HCT116 (cell line): ENCODE measurements at regions not wholly inside any gene's neighbourhood (a gene's known extent, or its start where the extent isn't known, plus 50 kb on each side); places are given as distances from the start of the nearest gene placed in this dataset.
"Not testable (repeated sequence)": the region's sequence is repeated elsewhere in the genome, so short reads cannot be mapped to it uniquely, and the experiment has no call there.

Experiments
- ATAC-seq: fragments of 200-7000 bp; cut with Tn5 transposase; 2 replicates; pipeline ENCODE4 v1.9.1; 2020; ENCODE audit warnings: mild to moderate bottlenecking, moderate library complexity
- BruUV-seq: library from RNA; stranded (reverse); fragments of 400-500 nt; replicated peaks from 2 replicates; lab custom pipeline; 2021; lab: Mats Ljungman, UMichigan
- CTCF ChIA-PET: fragments of 300-600 bp; sonication (Branson Sonifier 250); formaldehyde crosslinking; loops from one replicate; lab custom pipeline; 2021; ENCODE audit warnings: antibody characterized with exemption; lab: Charles Lee
- POLR2A ChIA-PET: fragments of 300-600, 350-600 bp; sonication (Branson Sonifier 250); formaldehyde crosslinking; loops from one replicate; lab custom pipeline; 2021; ENCODE audit warnings: antibody characterized with exemption; lab: Charles Lee
- RAD21 ChIA-PET, 2 experiments: fragments of 300-600 bp; sonication (Branson Sonifier 250); formaldehyde crosslinking; loops; one replicate each; lab custom pipeline; 2023; ENCODE audit warnings: low total read pairs in 2 of 2; ENCODE audit not compliant: uncharacterized antibody in 2 of 2, unreplicated experiment in 2 of 2, low non-redundant PET in 1 of 2; lab: Charles Lee
- DNase-seq: peaks from one replicate; pipeline ENCODE4 v3.0.0-alpha.2; 2010; ENCODE audit warnings: low read depth, low spot score
- H2AFZ ChIP-seq: fragments of 200-600 bp; shearing (Covaris generic), sonication (generic); 2 replicates; pipeline ENCODE4 v1.6.1; 2017; ENCODE audit warnings: low read depth, mixed run types, mixed read lengths, antibody characterized with exemption, low read length; ENCODE audit not compliant: poor library complexity, severe bottlenecking
- H3K27ac ChIP-seq: 2 replicates; pipeline ENCODE4 v1.5.1; 2012; ENCODE audit warnings: low read depth, low read length
- H3K27me3 ChIP-seq: fragments of 200-600 bp; sonication (generic); 2 replicates; pipeline ENCODE4 v1.6.1; 2016; ENCODE audit warnings: mixed run types, low read length, mixed read lengths; ENCODE audit not compliant: insufficient read depth
- H3K36me3 ChIP-seq, 2 experiments: fragments of 200-500 bp in 1 of 2; fragments of 200-600 bp in 1 of 2; sonication (Bioruptor generic) in 1 of 2; sonication (generic) in 1 of 2; 2 replicates each; pipeline versions ENCODE4 v1.5.1 to v1.6.1; 2014 to 2016; ENCODE audit warnings: low read length in 2 of 2, inconsistent platforms in 1 of 2, mixed read lengths in 1 of 2, mixed run types in 1 of 2; ENCODE audit not compliant: insufficient read depth in 2 of 2, control insufficient read depth in 1 of 2
- H3K4me1 ChIP-seq, 2 experiments: fragments of 200-600 bp in 1 of 2; sonication (generic) in 1 of 2; 2 replicates each; pipeline versions ENCODE4 v1.5.1 to v1.6.1; 2012 to 2017; ENCODE audit warnings: low read length in 2 of 2, inconsistent platforms in 1 of 2, mild to moderate bottlenecking in 1 of 2, mixed read lengths in 1 of 2, mixed run types in 1 of 2, moderate library complexity in 1 of 2; ENCODE audit not compliant: insufficient read depth in 2 of 2, control insufficient read depth in 1 of 2
- H3K4me2 ChIP-seq: fragments of 200-600 bp; sonication (generic); 2 replicates; pipeline ENCODE4 v1.6.1; 2017; ENCODE audit warnings: mixed run types, low read length, mixed read lengths
- H3K4me3 ChIP-seq, 2 experiments: fragments of 200-600 bp in 1 of 2; sonication (generic) in 1 of 2; replicated peaks in 1 of 2; 2 replicates each; pipeline ENCODE4 v1.5.1; 2011 to 2016; ENCODE audit warnings: low read length in 2 of 2, control low read depth in 1 of 2, low read depth in 1 of 2, mild to moderate bottlenecking in 1 of 2, mixed read lengths in 1 of 2, mixed run types in 1 of 2
- H3K79me2 ChIP-seq: fragments of 200-600 bp; sonication (generic); 2 replicates; pipeline ENCODE4 v1.6.1; 2017; ENCODE audit warnings: mild to moderate bottlenecking, mixed run types, low read length, moderate library complexity, mixed read lengths; ENCODE audit not compliant: insufficient read depth
- H3K9ac ChIP-seq: fragments of 200-600 bp; sonication (generic); 2 replicates; pipeline ENCODE4 v1.6.1; 2016; ENCODE audit warnings: low read length, mixed read lengths
- H3K9me2 ChIP-seq: fragments of 200-600 bp; sonication (generic), shearing (Covaris generic); 2 replicates; pipeline ENCODE4 v1.6.1; 2017; ENCODE audit warnings: mixed run types, mild to moderate bottlenecking, moderate library complexity; ENCODE audit not compliant: insufficient read depth
- H3K9me3 ChIP-seq, 2 experiments: fragments of 200-500 bp in 1 of 2; fragments of 200-600 bp in 1 of 2; sonication (Bioruptor generic) in 1 of 2; sonication (generic) in 1 of 2; 2 replicates each; pipeline ENCODE4 v1.6.1; 2014 to 2017; ENCODE audit warnings: low read length in 2 of 2, mixed read lengths in 2 of 2, inconsistent platforms in 1 of 2, low read depth in 1 of 2, mild to moderate bottlenecking in 1 of 2, mixed run types in 1 of 2, moderate library complexity in 1 of 2; ENCODE audit not compliant: control insufficient read depth in 1 of 2, insufficient read depth in 1 of 2
- H4K20me1 ChIP-seq: fragments of 200-600 bp; sonication (generic), shearing (Covaris generic); 2 replicates; pipeline ENCODE4 v1.6.1; 2017; ENCODE audit warnings: mixed run types, mild to moderate bottlenecking, moderate library complexity; ENCODE audit not compliant: insufficient read depth
- ELF1 ChIP-seq: IDR thresholded peaks from 2 replicates; pipeline ENCODE4 v1.6.1; 2012; ENCODE audit warnings: low read depth, borderline replicate concordance
- EZH2phosphoT487 ChIP-seq: fragments of 200-600 bp; IDR thresholded peaks from 2 replicates; pipeline ENCODE4 v1.6.1; 2018; ENCODE audit warnings: antibody characterized with exemption, borderline replicate concordance
- MAX ChIP-seq: IDR thresholded peaks from 2 replicates; pipeline ENCODE4 v1.6.1; 2012
- POLR2AphosphoS5 ChIP-seq: IDR thresholded peaks from 2 replicates; pipeline ENCODE4 v1.6.1; 2011; ENCODE audit warnings: mild to moderate bottlenecking, low read depth, low read length, moderate library complexity
- REST ChIP-seq: IDR thresholded peaks from 2 replicates; pipeline ENCODE4 v1.6.1; 2012; ENCODE audit warnings: low read depth
- TCF7L2 ChIP-seq: IDR thresholded peaks from 2 replicates; pipeline ENCODE4 v1.7.0; 2011; ENCODE audit warnings: borderline replicate concordance, inconsistent platforms; ENCODE audit not compliant: insufficient read depth, insufficient read length; ENCODE audit errors: extremely low read depth
- YY1 ChIP-seq: IDR thresholded peaks from 2 replicates; pipeline ENCODE4 v1.6.1; 2011; ENCODE audit warnings: low read length, low read depth, moderate library complexity, mild to moderate bottlenecking; ENCODE audit not compliant: insufficient replicate concordance; ENCODE audit errors: extremely low read depth
- ZBTB33 ChIP-seq: IDR thresholded peaks from 2 replicates; pipeline ENCODE4 v1.6.1; 2011; ENCODE audit warnings: mild to moderate bottlenecking, low read length, moderate library complexity; ENCODE audit not compliant: insufficient replicate concordance; ENCODE audit errors: extremely low read depth
- intact Hi-C: fragments of 100-400 bp; cut with micrococcal nuclease; formaldehyde crosslinking; loops from 2 replicates; pipeline ENCODE4 v1.10.0; 2022

- H3K9me3 ChIP-seq, H3K36me3 ChIP-seq, H2AFZ ChIP-seq, RAD21 ChIA-PET, H3K27me3 ChIP-seq, BruUV-seq, intact Hi-C loops, H3K27ac ChIP-seq, H3K4me3 ChIP-seq, DNase-seq, H4K20me1 ChIP-seq, CTCF ChIA-PET, POLR2A ChIA-PET, H3K9ac ChIP-seq, H3K9me2 ChIP-seq, H3K4me2 ChIP-seq, H3K4me1 ChIP-seq, H3K79me2 ChIP-seq, ATAC-seq: not testable (repeated sequence)
These were observed 54.7 kb upstream of the PPARGC1A start for GRCh38 chr4:23944556-23944955.

- POLR2A ChIA-PET: no interaction called here
- H3K9me3 ChIP-seq: peaks cover 0 to 5% of the 10 kb centered on the region in 2 experiments; a peak in 2 of 4 replicates
- CTCF ChIA-PET: no interaction called here
These were observed 53.6 kb upstream of the PPARGC1A start for GRCh38 chr4:23943478-23943877.

More at GRCh38 chr4:23943478-23943877, 53.6 kb upstream of the PPARGC1A start:
- ATAC-seq (no peak), DNase-seq (no peak)
- Histone ChIP-seq H3K9me2 (no peaks in the 10 kb centered on the region), H3K79me2 (no peaks in the 10 kb centered on the region)
- TF ChIP-seq POLR2AphosphoS5 (no peak), MAX (no peak), EZH2phosphoT487 (no peak), ZBTB33 (no peak), ELF1 (no peak), TCF7L2 (no peak), REST (no peak), YY1 (no peak)
- TF ChIP-seq, all 23 proteins: peak for 0
- H3K4me2 ChIP-seq: no peak overlapping the region
- no peaks in the 10 kb centered on the region for H3K36me3 ChIP-seq
- no peaks in the 10 kb centered on the region for H4K20me1 ChIP-seq
- RAD21 ChIA-PET: no interaction called here
- no peaks in the 10 kb centered on the region for H3K27me3 ChIP-seq
- no TSS peak for BruUV-seq
- intact Hi-C loops: no loop called here
- H3K9ac ChIP-seq: no peak overlapping the region
- H3K27ac ChIP-seq: no peak overlapping the region
- H2AFZ ChIP-seq: no peak overlapping the region
- no peaks in the 10 kb centered on the region for H3K4me1 ChIP-seq
- H3K4me3 ChIP-seq: no peak overlapping the region
